GM19238 (cell line): ENCODE measurements at regions not wholly inside any gene's neighbourhood (a gene's known extent, or its start where the extent isn't known, plus 50 kb on each side); places are given as distances from the start of the nearest gene placed in this dataset.

Experiments
- DNase-seq: peaks from one replicate; pipeline ENCODE4 v3.0.0; 2011; ENCODE audit warnings: low spot score; ENCODE audit not compliant: insufficient read length

DNA sequence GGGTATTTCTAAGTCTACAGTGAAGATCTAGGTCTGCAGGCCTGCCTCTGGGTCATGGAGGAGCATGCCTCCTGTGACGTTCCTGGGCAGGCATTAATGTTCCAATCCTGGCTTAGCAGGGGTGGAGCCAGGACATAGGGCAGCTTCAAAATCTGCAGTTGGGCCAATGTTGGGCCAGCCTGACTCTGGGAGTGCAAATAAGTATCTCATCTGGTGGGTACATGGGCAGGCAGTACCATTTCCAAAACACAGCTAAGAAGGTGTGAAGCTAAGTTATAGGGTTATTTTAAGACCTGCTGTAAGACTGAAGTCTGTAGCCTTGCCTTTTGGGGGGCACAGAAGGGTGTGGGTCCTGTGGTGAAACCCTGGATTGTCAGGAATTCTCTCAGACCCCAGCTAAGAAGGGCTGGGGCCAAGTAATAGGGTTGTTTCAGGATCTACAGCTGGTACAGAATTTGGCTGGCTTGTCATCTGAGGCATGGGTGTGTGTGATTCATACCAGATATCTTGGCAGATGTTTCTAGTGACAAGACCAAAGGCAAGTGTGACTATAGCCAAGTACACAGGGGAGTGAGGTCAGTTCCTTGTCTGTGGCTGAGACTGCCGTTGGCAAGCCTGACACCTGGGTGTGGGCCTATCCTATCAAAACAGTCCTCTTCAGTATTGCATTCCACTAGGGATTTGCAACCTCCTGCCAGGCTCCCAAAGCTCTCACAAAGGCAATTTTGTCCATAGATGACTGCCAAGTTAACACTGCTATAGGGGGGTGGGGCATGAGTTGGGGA, 468.7 kb upstream of the B3GALT2 start:
- DNase-seq, result no peak

DNA sequence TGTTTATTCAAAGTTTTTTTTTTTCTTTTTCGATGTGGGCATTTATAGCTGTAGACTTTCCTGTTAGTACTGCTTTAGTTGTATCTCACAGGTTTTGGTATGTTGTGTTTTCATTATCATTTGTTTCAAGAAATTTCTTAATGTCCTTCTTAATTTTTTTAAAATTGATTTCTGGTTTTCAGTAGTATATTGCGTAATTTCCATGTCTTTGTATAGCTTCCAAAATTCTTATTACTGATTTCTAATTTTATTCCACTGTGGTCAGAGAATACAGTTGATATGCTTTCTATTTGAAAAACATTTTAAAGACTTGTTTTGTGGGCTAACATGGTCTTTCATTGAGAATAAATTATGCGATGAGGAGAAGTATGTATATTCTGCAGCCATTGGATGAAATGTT, 463.2 kb upstream of the B3GALT2 start:
- DNase-seq, result no peak

DNA sequence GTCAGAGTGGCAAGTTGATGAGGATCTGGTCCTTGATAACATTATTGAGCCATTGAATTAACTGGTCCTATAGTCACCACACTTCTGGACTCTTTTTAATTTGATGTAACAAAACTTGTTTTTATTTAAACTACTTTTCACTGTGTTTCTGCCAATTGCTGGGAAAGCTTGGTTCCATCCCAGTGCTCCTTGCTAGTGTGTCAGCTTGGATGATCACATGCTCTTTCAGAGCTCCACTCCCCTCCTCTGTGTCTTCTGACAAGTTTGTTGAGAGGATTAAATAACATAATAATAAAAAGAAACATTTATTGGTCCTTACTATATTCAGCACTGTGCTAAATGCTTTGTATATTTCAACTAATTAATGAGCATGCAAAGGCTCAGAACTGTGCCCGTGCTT, 448.5 kb upstream of the B3GALT2 start:
- DNase-seq, result no peak

DNA sequence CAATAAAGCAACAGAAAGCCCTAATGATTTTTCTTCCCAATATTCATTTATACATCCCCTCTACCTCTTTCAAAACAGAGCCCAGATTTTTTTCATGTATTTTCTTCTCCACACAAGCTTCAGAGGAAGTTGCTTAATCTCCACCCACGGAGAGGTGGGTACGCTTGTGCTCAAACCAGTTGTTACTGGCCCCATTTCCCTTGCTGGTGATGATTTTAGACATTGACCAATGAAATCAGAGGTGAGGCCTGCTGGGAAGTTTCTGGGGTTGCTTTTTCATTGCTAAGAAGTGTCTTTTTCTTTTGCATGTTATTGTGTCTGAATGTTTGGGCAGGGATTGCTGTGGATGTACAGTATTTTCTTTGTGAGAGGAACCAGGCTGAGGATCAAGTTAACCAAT, 448.1 kb upstream of the B3GALT2 start:
- no peak for DNase-seq

DNA sequence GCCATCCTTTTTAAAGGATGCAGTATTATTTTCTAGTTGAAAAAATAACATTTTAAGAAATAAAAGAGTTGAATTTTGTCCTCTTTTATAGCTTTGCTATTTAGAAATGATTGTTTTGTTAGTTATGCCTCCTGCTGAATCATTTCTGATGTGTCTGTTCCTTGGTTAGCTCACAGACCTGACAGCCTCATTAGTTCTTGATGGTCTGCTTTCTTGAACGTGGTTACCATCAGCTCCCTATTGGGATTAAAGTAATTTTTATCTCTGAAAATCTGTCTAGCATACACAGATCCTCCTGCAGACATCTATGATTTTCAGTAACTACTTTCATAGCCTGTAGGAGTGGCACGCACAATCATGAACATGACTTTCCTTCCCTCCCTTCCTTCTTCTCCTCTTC, 447.6 kb upstream of the B3GALT2 start:
- DNase-seq, result no peak

DNA sequence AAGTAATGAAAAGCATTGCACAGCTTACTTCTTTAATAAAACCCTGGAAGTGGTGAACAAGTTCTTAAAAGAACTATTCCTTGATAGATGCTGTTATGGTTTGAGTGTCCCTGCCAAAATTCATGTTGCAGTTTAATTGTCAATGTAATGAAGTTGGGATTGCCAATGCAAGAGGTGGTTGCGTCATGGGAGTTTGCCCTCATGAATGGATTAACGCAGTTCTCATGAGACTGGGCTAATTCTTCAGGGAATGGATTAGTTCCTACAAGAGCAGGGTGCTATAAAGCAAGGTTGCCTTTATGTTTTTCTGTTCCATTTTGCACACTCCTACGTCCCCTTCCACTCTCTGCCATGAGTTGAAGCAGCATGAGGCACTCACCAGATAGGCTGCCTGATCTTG, 446.7 kb upstream of the B3GALT2 start:
- no peak for DNase-seq

DNA sequence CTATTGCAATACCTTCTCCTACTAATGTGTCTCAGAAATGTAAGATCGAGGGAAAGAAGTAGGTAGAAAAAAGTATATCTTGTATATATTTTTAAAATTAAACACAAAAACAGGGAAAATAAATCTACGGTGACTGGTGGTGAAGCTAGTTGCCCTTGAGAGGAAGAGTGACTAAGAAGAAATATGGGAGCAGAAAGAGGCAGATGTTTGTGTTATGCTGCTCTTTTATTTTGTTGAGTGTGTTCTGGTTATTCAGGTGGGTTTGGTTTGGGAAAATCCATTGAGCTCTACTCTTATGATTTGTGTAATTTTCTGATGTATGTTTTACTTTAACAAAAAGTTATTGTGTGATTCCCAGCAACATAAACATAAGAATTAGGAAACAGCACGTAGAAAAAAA, 444.9 kb upstream of the B3GALT2 start:
- DNase-seq, result no peak

DNA sequence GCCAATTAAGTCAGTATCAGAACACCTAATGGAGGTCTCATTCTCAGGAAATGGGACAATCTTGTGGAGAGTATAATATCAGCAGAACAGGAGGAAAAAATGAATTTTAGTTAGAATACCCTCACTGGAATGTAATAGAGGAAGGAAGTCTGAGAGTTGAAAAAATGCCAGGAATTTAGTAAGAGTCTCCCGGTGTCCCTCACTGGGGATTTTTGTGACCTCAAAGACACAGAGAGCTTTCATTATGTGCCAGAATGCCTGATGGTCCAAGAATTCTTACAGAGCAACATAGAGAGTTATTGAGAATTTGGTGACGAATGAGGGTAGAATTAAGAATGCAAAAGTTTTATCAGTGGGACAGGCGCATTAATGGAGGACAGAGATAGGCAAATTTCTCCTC, 443.5 kb upstream of the B3GALT2 start:
- DNase-seq, result no peak

DNA sequence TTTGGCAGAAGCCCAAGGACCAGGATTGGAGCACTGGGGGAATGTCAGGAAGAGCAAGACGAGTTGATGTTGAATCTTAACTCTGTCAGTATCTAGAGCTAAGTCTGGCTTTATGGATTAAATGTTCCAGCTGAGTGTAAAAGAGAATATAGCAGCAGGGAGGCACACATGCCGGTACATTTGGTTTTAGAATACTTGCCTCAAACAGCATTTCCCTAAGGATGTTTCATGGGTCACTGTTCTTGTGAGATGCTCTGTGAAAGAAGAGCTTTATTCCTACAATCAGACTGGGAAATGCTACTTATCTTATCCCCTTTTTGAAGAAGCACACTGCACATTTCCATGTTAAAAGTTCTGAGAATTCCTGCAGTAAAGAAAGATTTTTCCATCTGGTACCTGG, 440.3 kb upstream of the B3GALT2 start:
- DNase-seq, result no peak

DNA sequence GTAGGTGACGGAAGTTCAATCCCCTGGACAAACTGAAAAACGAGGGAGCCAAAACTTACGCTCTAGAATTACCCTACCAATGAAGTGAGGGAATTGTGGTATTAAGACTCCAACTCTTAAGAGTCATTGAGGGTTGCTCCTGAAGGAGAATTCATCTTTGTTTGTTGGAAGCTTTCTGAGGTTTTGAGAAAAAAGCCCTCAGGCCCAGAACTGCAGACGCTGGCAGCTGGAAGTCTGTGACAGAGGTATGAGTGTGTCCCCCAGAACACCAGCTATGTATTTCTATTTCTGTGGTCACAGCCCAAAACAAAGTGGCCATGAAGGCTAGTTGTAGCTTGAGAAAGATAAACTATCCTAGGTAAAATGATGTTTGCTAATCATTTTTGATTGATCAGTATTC, 438.8 kb upstream of the B3GALT2 start:
- no peak for DNase-seq

DNA sequence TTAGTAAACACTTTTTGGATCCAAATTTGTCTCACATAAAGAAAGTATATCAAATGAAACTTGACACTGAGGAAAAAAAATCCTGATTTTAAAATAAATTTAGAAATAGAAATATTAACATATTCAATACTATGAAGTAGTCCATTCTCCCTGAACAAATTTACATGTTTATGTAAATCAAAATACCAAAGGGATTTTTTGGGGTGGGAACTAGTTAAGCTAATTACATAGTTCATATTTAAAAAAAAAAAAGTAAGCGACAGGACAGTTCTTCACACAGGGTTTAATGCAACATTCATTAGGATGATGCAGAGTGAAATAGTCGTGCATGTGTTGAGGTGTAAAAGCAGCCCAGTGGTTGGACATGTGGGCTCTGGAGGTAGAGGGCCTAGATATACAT, 433.5 kb upstream of the B3GALT2 start:
- DNase-seq, result no peak

DNA sequence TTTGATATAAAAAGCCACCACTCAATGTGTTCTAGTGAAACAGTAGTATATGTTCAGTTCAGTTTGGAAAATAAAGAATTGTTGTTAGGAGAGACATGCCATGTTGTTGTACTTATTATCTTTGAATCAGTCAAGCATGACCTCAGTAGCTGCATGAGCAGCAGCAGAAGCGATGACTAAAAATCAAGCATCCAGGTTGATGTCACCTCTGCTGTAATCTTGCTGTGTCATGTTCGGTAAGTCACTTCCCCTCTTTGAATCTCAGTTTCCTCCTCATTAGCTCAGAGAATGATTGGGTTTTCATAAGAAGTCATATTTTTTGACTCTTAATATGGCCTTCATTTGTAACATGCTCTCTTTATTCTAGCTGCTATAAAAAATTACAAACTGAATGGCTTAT, 428.4 kb upstream of the B3GALT2 start:
- DNase-seq, result no peak

DNA sequence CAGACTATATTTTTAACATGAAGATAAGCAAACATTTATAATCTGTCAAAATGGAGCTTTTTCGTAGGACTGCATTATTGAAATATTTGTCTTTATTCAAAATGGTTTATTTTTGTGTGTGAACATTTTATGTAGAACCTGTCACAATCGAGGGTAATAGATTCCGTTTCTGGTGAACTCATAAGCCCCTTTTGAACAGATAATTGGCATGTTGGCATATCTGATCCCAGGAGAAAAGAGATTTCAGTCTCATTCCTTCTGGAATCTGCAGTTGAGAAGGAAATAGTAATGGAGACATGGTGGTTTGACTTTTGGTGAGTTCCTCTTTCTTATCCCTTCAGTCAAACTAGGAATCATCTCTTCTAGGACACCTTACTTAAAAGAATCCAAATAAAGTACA, 427.9 kb upstream of the B3GALT2 start:
- no peak for DNase-seq

DNA sequence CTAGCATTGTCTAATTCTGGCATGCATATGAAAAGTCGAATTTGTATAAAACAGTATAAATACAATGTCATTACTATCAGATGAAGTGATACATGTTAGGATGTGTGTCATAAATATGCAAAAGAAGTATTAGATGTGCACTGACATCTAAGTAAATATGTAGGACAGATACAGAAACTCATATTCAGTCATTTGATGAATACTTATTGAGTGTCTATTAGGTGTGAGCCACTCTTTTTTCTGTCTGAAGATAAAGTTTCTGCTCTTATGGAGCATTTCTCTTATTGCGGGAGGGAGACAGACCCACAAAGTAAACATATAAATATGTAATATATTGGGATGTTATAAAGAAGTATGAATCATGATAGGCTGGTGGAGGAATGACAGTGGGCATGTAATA, 426.6 kb upstream of the B3GALT2 start:
- DNase-seq, result no peak

DNA sequence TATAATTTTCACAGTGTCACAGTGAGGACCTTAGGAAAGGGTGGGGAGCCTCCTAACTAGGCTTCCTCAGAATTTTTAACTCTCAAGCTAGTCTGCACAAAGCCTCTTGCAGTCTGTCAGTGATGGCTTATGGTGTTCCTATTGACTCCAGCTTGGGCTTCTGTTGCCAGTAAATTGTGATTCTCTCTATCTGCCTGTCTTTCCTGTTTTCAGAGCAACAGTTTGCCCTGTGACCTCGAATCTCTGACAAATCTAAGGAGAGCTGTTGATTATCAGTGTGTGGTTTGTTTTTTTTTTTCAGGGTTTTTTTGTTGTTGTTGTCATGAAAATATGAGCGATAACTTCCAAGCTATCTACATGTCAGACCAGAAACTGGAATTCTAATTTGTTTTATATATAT, 423.2 kb upstream of the B3GALT2 start:
- DNase-seq, result no peak

DNA sequence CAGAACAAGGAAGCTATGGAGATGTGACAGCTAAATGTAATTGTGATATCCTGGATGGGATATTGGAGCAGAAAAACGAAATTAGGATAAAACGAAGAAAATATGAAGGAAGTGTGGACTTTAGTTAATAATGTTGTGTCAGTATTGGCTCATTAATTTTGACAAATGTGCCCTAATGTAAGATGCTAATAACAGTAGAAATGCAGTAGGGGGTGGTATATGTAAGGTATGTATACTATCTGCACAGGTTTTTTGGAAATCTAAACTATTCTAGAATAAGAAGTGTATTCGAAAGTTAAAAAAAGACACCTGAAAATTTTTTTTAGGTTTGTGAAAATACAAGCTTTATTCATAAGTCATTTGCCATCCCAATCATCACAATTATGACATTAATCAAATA, 421.4 kb upstream of the B3GALT2 start:
- DNase-seq, result no peak

DNA sequence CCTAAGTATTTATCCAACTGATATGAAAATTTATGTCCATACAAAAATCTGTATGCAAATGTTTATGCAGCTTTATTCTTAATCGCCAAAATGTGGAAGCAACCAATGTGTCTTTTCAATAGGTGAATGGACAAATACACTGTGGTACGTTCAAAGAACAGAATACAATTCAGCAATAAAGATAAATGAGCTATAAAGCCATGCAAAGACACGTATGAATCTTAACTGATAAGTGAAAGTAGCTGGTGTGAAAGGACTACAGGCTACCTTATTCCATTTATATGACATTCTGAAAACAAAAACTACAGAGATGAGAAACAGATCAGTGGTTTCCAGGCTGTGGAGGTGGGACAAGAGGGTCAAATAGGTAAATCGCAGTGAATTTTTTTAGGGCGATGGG, 419.6 kb upstream of the B3GALT2 start:
- no peak for DNase-seq

DNA sequence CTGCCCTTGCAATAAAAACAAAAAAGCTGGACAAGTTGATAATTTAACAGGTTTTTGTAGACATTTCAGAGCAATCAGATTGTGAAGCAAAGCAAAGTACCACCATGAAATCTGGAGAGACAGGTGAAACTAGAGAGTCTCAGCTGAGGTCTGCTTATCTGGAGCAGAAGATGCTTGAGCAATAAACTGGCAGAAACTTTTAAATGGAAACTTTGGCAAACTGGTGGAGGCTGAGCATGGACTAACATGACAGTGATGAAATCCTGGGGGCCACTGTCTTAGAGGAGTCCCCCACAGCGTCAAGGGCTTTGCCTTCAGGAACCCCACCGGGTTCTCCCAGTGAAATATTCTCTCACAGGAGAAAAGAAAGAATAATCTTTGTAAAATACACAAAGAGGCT, 416.3 kb upstream of the B3GALT2 start:
- DNase-seq, result no peak

DNA sequence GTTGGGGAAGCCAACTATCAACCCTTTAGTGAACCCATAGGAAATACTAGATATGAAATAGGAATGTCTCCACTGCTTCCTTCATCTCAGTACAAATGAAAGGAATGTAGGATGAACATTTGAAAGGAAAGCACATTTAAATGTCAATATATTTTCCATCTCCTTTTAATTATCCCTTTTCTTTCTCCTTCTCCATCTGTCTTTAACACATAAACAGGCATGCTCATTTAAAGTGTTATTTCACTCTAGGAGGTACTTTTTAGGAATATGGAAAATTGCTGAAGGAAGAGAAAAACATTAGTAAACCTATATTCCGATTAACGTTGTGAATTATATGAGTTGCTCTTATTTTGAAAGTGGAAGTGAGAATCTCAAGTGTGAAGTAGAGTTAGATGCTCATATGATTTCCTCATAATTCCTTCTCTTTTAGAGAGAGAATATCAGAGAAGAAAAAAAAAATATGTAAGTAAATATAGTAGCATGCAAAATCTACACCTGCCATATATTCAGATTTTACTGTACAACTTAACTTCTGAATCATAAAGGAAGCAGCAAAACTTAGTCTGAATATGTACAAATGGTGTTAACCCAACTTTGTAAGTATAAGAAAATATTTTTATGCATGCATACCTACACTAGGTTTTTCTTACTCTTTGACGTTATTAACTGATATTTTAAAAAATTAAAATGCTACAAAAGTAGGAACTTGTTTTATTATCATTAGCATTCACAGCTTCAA, 406.9 kb upstream of the B3GALT2 start:
- no peak for DNase-seq

DNA sequence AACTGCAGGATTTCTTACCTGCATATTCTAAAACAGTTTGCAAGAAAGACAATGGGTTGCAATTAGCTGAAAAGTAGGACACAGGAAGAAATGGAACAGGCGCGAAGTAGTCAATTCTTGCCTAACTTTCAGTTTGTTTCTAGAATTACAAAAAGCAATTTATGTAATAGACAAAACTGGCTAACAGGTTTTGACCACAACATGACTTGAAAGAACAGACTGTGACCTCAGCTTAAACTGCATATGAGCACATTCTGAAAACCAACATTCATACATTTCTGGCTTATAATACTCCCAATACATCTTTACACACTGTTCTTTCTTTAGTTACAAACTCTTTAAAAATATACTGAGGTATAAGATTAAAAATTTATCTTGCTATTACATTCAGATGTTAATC, 405.9 kb upstream of the B3GALT2 start:
- no peak for DNase-seq

DNA sequence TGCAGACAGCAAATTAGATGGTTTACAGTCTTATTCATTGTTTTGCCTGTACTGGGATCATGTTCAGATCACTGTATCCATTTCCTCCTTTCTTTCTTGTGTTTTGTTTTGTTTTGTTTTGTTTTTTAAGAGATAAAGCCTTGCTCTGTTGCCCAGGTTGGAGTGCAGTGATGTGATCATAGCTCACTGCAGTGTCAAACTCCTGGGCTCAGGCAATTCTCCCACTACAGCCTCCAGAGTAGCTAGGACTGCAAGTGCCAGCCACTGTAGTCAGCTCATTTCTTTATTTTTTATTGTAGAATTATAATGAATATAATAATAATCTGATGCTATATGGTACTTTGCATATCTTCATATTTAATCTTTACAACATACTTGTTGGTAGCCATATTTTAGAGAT, 403.7 kb upstream of the B3GALT2 start:
- no peak for DNase-seq

DNA sequence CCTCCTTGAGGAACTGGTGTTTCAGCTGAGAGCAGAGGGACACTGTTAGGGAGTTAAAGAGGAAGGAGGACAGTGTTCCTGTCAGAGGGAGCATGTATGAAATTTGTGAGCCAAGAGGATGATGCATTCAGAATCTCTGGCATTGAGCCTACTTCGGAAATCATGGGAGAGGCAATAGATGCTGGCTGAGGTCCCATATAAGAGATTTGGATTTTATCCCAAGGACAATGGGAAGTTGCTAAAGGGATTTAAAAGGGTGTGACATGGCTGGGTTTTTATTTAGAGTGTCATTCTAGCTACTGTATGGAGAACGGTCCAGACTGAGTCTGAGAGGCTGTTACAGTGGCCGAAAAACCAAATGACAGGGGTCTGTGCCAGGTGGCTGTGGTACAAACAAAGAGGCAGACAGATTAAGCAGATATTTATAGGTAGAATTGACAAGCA, 403.2 kb upstream of the B3GALT2 start:
- no peak for DNase-seq
